WERI-Rb-1 (cell line): ENCODE measurements at regions not wholly inside any gene's neighbourhood (a gene's known extent, or its start where the extent isn't known, plus 50 kb on each side); places are given as distances from the start of the nearest gene placed in this dataset.

Experiments
- DNase-seq: peaks from one replicate; pipeline ENCODE4 v3.0.0-alpha.2; 2020
- H3K27ac ChIP-seq: fragments of 250-450 bp; sonication (Bioruptor Pico); 2 replicates; pipeline ENCODE4 v1.5.1; 2020; ENCODE audit warnings: mild to moderate bottlenecking, moderate library complexity
- H3K27me3 ChIP-seq: fragments of 250-450 bp; sonication (Bioruptor Pico); 2 replicates; pipeline ENCODE4 v1.5.1; 2021; ENCODE audit warnings: mild to moderate bottlenecking, low read depth, moderate library complexity; ENCODE audit not compliant: insufficient read depth, severe bottlenecking
- H3K36me3 ChIP-seq: fragments of 250-450 bp; sonication (Bioruptor Pico); 2 replicates; pipeline ENCODE4 v1.5.1; 2020; ENCODE audit warnings: mild to moderate bottlenecking, moderate library complexity
- H3K4me3 ChIP-seq: 2 replicates; pipeline ENCODE4 v1.5.1; 2011; ENCODE audit warnings: low read depth, mild to moderate bottlenecking, control low read depth, low read length
- H3K9me3 ChIP-seq: fragments of 250-450 bp; sonication (Bioruptor Pico); 2 replicates; pipeline ENCODE4 v1.5.1; 2021; ENCODE audit warnings: mild to moderate bottlenecking, moderate library complexity; ENCODE audit not compliant: severe bottlenecking
- TF ChIP-seq, protein P1 (sequence below): IDR thresholded peaks from 2 replicates; pipeline ENCODE4 v1.5.1; 2011; ENCODE audit warnings: low read depth, mild to moderate bottlenecking, control low read depth, inconsistent platforms, low read length

DNA sequence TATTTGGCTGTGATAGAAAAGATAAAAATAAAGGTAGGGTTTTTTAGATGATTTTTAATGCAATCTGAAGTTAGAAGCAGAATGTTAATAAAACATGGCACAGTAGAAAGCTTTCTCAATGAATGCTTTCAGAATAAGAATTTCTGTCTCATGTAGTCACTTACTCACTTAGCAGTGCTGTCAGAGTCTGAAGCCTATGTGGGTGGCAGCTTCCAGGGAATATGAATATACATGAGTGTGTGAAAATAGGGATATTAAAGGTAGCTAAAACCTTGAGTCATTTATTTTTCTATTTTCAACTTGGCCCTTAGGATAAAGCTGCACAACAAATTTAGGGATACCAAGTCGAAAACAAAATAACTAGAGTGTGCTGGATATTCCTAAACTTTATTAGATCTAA, 427.9 kb downstream of the AEBP2 start:
- TF ChIP-seq, protein P1, sequence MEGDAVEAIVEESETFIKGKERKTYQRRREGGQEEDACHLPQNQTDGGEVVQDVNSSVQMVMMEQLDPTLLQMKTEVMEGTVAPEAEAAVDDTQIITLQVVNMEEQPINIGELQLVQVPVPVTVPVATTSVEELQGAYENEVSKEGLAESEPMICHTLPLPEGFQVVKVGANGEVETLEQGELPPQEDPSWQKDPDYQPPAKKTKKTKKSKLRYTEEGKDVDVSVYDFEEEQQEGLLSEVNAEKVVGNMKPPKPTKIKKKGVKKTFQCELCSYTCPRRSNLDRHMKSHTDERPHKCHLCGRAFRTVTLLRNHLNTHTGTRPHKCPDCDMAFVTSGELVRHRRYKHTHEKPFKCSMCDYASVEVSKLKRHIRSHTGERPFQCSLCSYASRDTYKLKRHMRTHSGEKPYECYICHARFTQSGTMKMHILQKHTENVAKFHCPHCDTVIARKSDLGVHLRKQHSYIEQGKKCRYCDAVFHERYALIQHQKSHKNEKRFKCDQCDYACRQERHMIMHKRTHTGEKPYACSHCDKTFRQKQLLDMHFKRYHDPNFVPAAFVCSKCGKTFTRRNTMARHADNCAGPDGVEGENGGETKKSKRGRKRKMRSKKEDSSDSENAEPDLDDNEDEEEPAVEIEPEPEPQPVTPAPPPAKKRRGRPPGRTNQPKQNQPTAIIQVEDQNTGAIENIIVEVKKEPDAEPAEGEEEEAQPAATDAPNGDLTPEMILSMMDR = no peak
- no peaks in the 10 kb centered on the region for H3K27me3 ChIP-seq
- H3K27ac ChIP-seq = no peak overlapping the region
- no peak overlapping the region for H3K4me3 ChIP-seq
- no peaks in the 10 kb centered on the region for H3K9me3 ChIP-seq
- H3K36me3 ChIP-seq = no peaks in the 10 kb centered on the region
- no peak for DNase-seq

GRCh38 chr12:19867970-19868369, 428.7 kb downstream of the AEBP2 start:
- Histone ChIP-seq H3K9me3 (no peaks in the 10 kb centered on the region), H3K27me3 (no peaks in the 10 kb centered on the region), H3K4me3 (no peak overlapping the region), H3K27ac (no peak overlapping the region), H3K36me3 (no peaks in the 10 kb centered on the region)
- TF ChIP-seq, protein P1 = no peak
- no peak for DNase-seq

DNA sequence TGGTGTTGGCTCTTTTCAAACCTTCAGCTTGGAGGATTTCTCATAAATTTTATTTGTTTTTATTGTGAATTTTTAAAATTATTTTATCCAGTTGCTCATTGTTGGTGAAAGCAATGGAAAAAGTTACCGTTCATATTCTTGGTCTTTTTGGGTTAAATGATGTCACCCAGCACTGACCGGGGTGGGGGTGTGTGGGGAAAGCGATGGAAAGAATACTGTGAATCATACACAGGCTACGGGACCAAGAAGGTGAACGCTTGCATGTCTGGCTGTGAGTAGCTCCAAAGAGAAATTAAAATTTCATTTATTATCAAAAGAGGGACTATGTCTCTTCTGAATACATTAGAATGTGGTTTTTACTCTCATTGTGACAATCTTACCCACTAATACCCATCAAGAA, 430.1 kb downstream of the AEBP2 start:
- DNase-seq = no peak
- Histone ChIP-seq H3K9me3 (no peaks in the 10 kb centered on the region), H3K4me3 (no peak overlapping the region), H3K27me3 (no peaks in the 10 kb centered on the region), H3K27ac (no peak overlapping the region), H3K36me3 (no peaks in the 10 kb centered on the region)
- TF ChIP-seq, protein P1 = no peak

GRCh38 chr12:19872621-19873540, 433.6 kb downstream of the AEBP2 start:
- TF ChIP-seq, protein P1 = no peak
- H3K27ac ChIP-seq = no peak overlapping the region
- H3K36me3 ChIP-seq = no peaks in the 10 kb centered on the region
- H3K27me3 ChIP-seq = no peaks in the 10 kb centered on the region
- H3K9me3 ChIP-seq = no peaks in the 10 kb centered on the region
- no peak overlapping the region for H3K4me3 ChIP-seq
- DNase-seq = no peak

DNA sequence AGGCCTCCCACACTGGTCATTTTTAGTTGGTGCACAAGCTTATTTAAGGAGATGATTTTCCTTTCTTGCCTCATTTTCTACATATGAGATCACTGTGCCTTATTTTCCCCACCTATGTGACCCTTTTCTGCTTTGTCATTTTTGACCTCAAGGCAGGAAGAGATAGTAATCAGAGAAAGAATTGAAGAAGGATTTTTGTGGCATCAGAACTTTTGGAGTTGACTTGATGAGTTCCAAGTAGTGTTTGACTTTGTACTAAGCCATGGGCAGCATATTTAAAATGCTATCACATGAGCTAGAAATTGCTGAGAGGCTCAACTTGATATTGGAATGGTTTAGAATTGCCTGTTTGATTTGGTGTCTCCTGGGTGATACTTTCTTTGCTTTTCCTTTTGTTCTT, 440.8 kb downstream of the AEBP2 start:
- TF ChIP-seq, protein P1 = no peak
- H3K27me3 ChIP-seq = no peaks in the 10 kb centered on the region
- H3K9me3 ChIP-seq = no peaks in the 10 kb centered on the region

More for the DNA sequence above, 440.8 kb downstream of the AEBP2 start:
- no peak for DNase-seq
- Histone ChIP-seq H3K36me3 (no peaks in the 10 kb centered on the region), H3K4me3 (no peak overlapping the region), H3K27ac (no peak overlapping the region)
